Transverse colon (tissue), 3 donors: ENCODE measurements at regions not wholly inside any gene's neighbourhood (a gene's known extent, or its start where the extent isn't known, plus 50 kb on each side); places are given as distances from the start of the nearest gene placed in this dataset.

Source experiments
- CTCF ChIP-seq, 5 experiments: fragments of 200-600 bp in 3 of 5; fragments of 450-650 bp in 2 of 5; sonication (generic) in 3 of 5; IDR thresholded peaks; 1 replicate in 2 of 5; 2 replicates in 3 of 5; pipeline ENCODE4 v1.5.1; 2016 to 2017; ENCODE audit warnings: antibody characterized with exemption in 5 of 5, inconsistent platforms in 3 of 5, mild to moderate bottlenecking in 2 of 5, moderate library complexity in 1 of 5
- EP300 ChIP-seq: sonication (generic); formaldehyde crosslinking; IDR thresholded peaks from one replicate; pipeline ENCODE4 v1.6.1; 2017; ENCODE audit warnings: antibody characterized with exemption, low read depth

- TF ChIP-seq EP300, result no peak
- no peak for TF ChIP-seq CTCF (IDR thresholded peaks at IDR 0.05)
Observed at GRCh38 chr3:84601303-84601702, 357.5 kb upstream of the CADM2 start.
